GM12892 (cell line): ENCODE measurements at regions not wholly inside any gene's neighbourhood (a gene's known extent, or its start where the extent isn't known, plus 50 kb on each side); places are given as distances from the start of the nearest gene placed in this dataset.

Experiments used
- POLR2A ChIP-seq: IDR thresholded peaks from 2 replicates; pipeline ENCODE4 v1.6.1; 2011; ENCODE audit warnings: low read depth, low read length, control low read depth
- POLR2AphosphoS5 ChIP-seq: IDR thresholded peaks from 2 replicates; pipeline ENCODE4 v1.6.1; 2011; ENCODE audit warnings: low read depth, low read length, control low read depth
- TAF1 ChIP-seq: IDR thresholded peaks from 2 replicates; pipeline ENCODE4 v1.6.1; 2011; ENCODE audit warnings: low read depth, mild to moderate bottlenecking, control low read depth, low read length, borderline replicate concordance

- no peak for TF ChIP-seq POLR2A
- TF ChIP-seq POLR2AphosphoS5: no peak
- no peak for TF ChIP-seq TAF1
Measured at GRCh38 chr7:131747658-131748232, 191.3 kb upstream of the PODXL start.
